Ovary (tissue), 7 donors: ENCODE measurements at regions not wholly inside any gene's neighbourhood (a gene's known extent, or its start where the extent isn't known, plus 50 kb on each side); places are given as distances from the start of the nearest gene placed in this dataset.

Experiments used
- DNase-seq, 5 donors: peaks; one replicate each; pipeline ENCODE4 v3.0.0-alpha.2; 2019 to 2020
- H3K27ac ChIP-seq, 2 donors: fragments of 200-600 bp; one replicate each; pipeline versions ENCODE4 v1.5.1 to v1.8.0; 2019 to 2022
- H3K27me3 ChIP-seq: fragments of 200-600 bp; one replicate; pipeline ENCODE4 v1.8.0; 2022
- H3K36me3 ChIP-seq: fragments of 200-600 bp; sonication (generic); one replicate; pipeline ENCODE4 v1.5.1; 2019
- H3K4me1 ChIP-seq: one replicate; pipeline ENCODE4 v1.8.1; 2013; ENCODE audit warnings: mild to moderate bottlenecking, moderate library complexity; ENCODE audit not compliant: insufficient read depth
- H3K4me3 ChIP-seq: fragments of 200-600 bp; sonication (generic); one replicate; pipeline ENCODE4 v1.5.1; 2017
- H3K9me3 ChIP-seq, 2 donors: fragments of 200-600 bp in 1 of 2; sonication (generic) in 1 of 2; one replicate each; pipeline versions ENCODE4 v1.5.1 to v1.8.1; 2013 to 2019; ENCODE audit warnings: mild to moderate bottlenecking in 1 of 2, moderate library complexity in 1 of 2
- EP300 ChIP-seq: sonication (generic); formaldehyde crosslinking; IDR thresholded peaks from one replicate; pipeline ENCODE4 v1.6.1; 2017; ENCODE audit warnings: antibody characterized with exemption
- POLR2A ChIP-seq: fragments of 450-650 bp; IDR thresholded peaks from one replicate; pipeline ENCODE4 v1.6.1; 2017; ENCODE audit warnings: antibody characterized with exemption, mild to moderate bottlenecking, moderate library complexity
- WGBS, 3 donors: extraction: QIAGEN DNeasy Blood & Tissue Kit in 1 of 3; methylation state at CpG; one replicate each; pipeline versions ENCODE4 v1.1.5 to v1.1.7; 2013 to 2017; 5-methylcytosine and 5-hydroxymethylcytosine counted together
- intact Hi-C, 4 donors: fragments of 100-400 bp; cut with DNase I; formaldehyde crosslinking; loops; one replicate each; pipeline versions ENCODE4 v1.11.0 to v1.15.1; 2022 to 2023
- TF ChIP-seq, protein P1 (sequence below), 3 donors: fragments of 450-650 bp in 2 of 3; fragments of 200-600 bp in 1 of 3; IDR thresholded peaks; one replicate each; pipeline versions ENCODE4 v1.5.1 to v1.8.0; 2016 to 2022; ENCODE audit warnings: antibody characterized with exemption in 3 of 3, mild to moderate bottlenecking in 1 of 3
- donor health status: DM: no; HTN: no; CAD: no; lungs with moderate emphysema.
- donor health status: DM: no; HTN: no; CAD: no.
- donor health status: Bipolar disorder and iron deficiency.
- donor health status: DM: no; HTN: no; CAD: no.
- donor health status: DM: yes; HTN: yes; CAD: no.

GRCh38 chr7:109983618-109984017 lies 1107.3 kb upstream of the LRRN3 start:
- 20 to 43% (median 29%) methylated on average over 1 of the region's 1 CpG for WGBS, 3 donors
- DNase-seq = no peak
- no peaks in the 10 kb centered on the region for H3K36me3 ChIP-seq
- H3K27me3 ChIP-seq = no peaks in the 10 kb centered on the region
- no peak for TF ChIP-seq POLR2A
- no peak for TF ChIP-seq EP300
- TF ChIP-seq, protein P1, sequence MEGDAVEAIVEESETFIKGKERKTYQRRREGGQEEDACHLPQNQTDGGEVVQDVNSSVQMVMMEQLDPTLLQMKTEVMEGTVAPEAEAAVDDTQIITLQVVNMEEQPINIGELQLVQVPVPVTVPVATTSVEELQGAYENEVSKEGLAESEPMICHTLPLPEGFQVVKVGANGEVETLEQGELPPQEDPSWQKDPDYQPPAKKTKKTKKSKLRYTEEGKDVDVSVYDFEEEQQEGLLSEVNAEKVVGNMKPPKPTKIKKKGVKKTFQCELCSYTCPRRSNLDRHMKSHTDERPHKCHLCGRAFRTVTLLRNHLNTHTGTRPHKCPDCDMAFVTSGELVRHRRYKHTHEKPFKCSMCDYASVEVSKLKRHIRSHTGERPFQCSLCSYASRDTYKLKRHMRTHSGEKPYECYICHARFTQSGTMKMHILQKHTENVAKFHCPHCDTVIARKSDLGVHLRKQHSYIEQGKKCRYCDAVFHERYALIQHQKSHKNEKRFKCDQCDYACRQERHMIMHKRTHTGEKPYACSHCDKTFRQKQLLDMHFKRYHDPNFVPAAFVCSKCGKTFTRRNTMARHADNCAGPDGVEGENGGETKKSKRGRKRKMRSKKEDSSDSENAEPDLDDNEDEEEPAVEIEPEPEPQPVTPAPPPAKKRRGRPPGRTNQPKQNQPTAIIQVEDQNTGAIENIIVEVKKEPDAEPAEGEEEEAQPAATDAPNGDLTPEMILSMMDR (IDR thresholded peaks at IDR 0.05) = no peak
- intact Hi-C loops = no loop called here
- H3K27ac ChIP-seq = no peak overlapping the region
- H3K9me3 ChIP-seq = no peaks in the 10 kb centered on the region
- no peak overlapping the region for H3K4me3 ChIP-seq
- no peaks in the 10 kb centered on the region for H3K4me1 ChIP-seq

DNA sequence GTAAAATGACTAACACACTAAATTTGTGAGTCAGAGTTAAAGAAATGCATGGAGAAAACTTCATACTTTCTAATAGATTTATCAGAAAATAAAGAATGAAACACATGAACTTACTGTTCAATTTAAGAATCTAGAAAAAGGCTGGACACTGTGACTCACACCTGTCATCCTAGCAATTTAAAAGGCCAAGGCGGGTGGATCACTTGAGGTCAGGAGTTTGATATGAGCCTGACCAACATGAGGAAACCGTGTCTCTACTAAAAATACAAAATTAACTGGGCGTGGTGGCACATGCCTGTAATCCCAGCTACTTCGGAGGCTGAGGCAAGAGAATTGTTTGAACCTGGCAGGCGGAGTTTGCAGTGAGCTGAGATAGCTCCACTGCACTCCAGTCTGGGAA lies 1106.2 kb upstream of the LRRN3 start:
- Histone ChIP-seq H3K27me3 (no peaks in the 10 kb centered on the region), H3K4me1 (no peaks in the 10 kb centered on the region), H3K36me3 (no peaks in the 10 kb centered on the region), H3K9me3 (no peaks in the 10 kb centered on the region), H3K4me3 (no peak overlapping the region), H3K27ac (no peak overlapping the region)
- intact Hi-C loops = no loop called here
- TF ChIP-seq POLR2A (no peak), EP300 (no peak)
- TF ChIP-seq, protein P1 (IDR thresholded peaks at IDR 0.05) = no peak
- WGBS, 3 donors = 81 to 85% (median 82%) methylated on average over 5 of the region's 5 CpGs
- DNase-seq = no peak

DNA sequence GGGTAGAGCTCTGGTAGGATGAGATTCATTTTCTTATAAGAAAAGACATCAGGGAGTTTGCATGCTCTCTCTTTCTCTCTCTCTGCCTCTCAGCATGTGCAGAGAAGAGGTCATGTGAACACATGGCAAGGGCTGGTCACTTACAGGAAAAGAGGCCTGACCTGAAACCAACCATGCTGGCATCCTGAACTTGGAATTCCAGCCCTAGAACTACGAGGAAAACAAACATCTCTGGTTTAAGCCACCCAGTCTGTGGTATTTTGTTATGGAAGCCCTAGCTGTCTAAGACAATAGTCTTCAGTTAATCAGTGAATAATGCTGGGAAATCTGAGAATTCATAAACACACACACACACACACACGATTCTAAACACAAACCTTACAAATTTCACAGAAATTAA lies 1104.2 kb upstream of the LRRN3 start:
- H3K4me3 ChIP-seq = no peak overlapping the region
- H3K36me3 ChIP-seq = no peaks in the 10 kb centered on the region
- no peak overlapping the region for H3K27ac ChIP-seq
- no peak for DNase-seq
- intact Hi-C loops = no loop called here
- no peaks in the 10 kb centered on the region for H3K4me1 ChIP-seq
- WGBS, 3 donors = 52 to 65% (median 55%) methylated on average over 2 of the region's 2 CpGs
- H3K27me3 ChIP-seq = no peaks in the 10 kb centered on the region
- TF ChIP-seq POLR2A = no peak
- TF ChIP-seq, protein P1 (IDR thresholded peaks at IDR 0.05) = no peak
- no peaks in the 10 kb centered on the region for H3K9me3 ChIP-seq

- H3K9me3 ChIP-seq = no peaks in the 10 kb centered on the region
- TF ChIP-seq EP300 (no peak), POLR2A (no peak)
- TF ChIP-seq, protein P1 (IDR thresholded peaks at IDR 0.05) = no peak
- WGBS, 3 donors = 56 to 67% (median 59%) methylated on average over 1 of the region's 1 CpG
- no peak overlapping the region for H3K4me3 ChIP-seq
- no peak overlapping the region for H3K27ac ChIP-seq
- no peaks in the 10 kb centered on the region for H3K36me3 ChIP-seq
- intact Hi-C loops = no loop called here
- H3K27me3 ChIP-seq = no peaks in the 10 kb centered on the region
- H3K4me1 ChIP-seq = no peaks in the 10 kb centered on the region
- no peak for DNase-seq
Observed at GRCh38 chr7:109996411-109996810, 1094.5 kb upstream of the LRRN3 start.

- no peaks in the 10 kb centered on the region for H3K36me3 ChIP-seq
- H3K9me3 ChIP-seq = no peaks in the 10 kb centered on the region
- no peaks in the 10 kb centered on the region for H3K27me3 ChIP-seq
- intact Hi-C loops = no loop called here
- no peak overlapping the region for H3K27ac ChIP-seq
- 82 to 88% (median 83%) methylated on average over 1 of the region's 1 CpG for WGBS, 3 donors
- no peaks in the 10 kb centered on the region for H3K4me1 ChIP-seq
- TF ChIP-seq POLR2A = no peak
- TF ChIP-seq, protein P1 (IDR thresholded peaks at IDR 0.05) = no peak
- TF ChIP-seq EP300 = no peak
- no peak overlapping the region for H3K4me3 ChIP-seq
- DNase-seq = no peak
Observed at GRCh38 chr7:109996927-109997326, 1094.0 kb upstream of the LRRN3 start.
